ENCODE measurements at regions not wholly inside any gene's neighbourhood (a gene's known extent, or its start where the extent isn't known, plus 50 kb on each side); places are given as distances from the start of the nearest gene placed in this dataset.
"Not testable (repeated sequence)": the region's sequence is repeated elsewhere in the genome, so short reads cannot be mapped to it uniquely, and the experiment has no call there.

GRCh38 chr3:197430934-197431333, 124.8 kb downstream of the BDH1 start:
- peak; percentile 43 for DNase-seq (ENCODE audit: low spot score)

GRCh38 chr3:197430502-197430901, 125.3 kb downstream of the BDH1 start:
- DNase-seq (ENCODE audit: low spot score), result no peak

GRCh38 chr3:197428952-197429351, 126.8 kb downstream of the BDH1 start:
- DNase-seq (ENCODE audit: low spot score), result no peak

GRCh38 chr3:197428117-197428801, 127.5 kb downstream of the BDH1 start:
- no peak for DNase-seq (ENCODE audit: low spot score)

- DNase-seq (ENCODE audit: low spot score), result no peak
These were observed 128.6 kb upstream of the DLG1 start for GRCh38 chr3:197427021-197427420.

GRCh38 chr3:197426121-197426566, 127.7 kb upstream of the DLG1 start:
- DNase-seq (ENCODE audit: low spot score), result no peak

- no peak for DNase-seq (ENCODE audit: low spot score)
These were observed 127.2 kb upstream of the DLG1 start for GRCh38 chr3:197425485-197426120.

GRCh38 chr3:197424674-197425484, 126.5 kb upstream of the DLG1 start:
- DNase-seq (ENCODE audit: low spot score), result no peak

GRCh38 chr3:197424266-197424665, 125.9 kb upstream of the DLG1 start:
- no peak for DNase-seq (ENCODE audit: low spot score)

- DNase-seq (ENCODE audit: low spot score), result no peak
These were observed 125.0 kb upstream of the DLG1 start for GRCh38 chr3:197423376-197423775.

GRCh38 chr3:197422506-197422905, 124.1 kb upstream of the DLG1 start:
- DNase-seq (ENCODE audit: low spot score), result no peak

- no peak for DNase-seq (ENCODE audit: low spot score)
These were observed 122.6 kb upstream of the DLG1 start for GRCh38 chr3:197421021-197421420.

- DNase-seq (ENCODE audit: low spot score), result no peak
These were observed 122.2 kb upstream of the DLG1 start for GRCh38 chr3:197420566-197420965.

- no peak for DNase-seq (ENCODE audit: low spot score)
These were observed 121.7 kb upstream of the DLG1 start for GRCh38 chr3:197420115-197420514.

- no peak for DNase-seq (ENCODE audit: low spot score)
These were observed 121.3 kb upstream of the DLG1 start for GRCh38 chr3:197419696-197420095.

GRCh38 chr3:197417911-197418618, 119.7 kb upstream of the DLG1 start:
- DNase-seq (ENCODE audit: low spot score), result no peak

GRCh38 chr3:197417441-197417840, 119.0 kb upstream of the DLG1 start:
- no peak for DNase-seq (ENCODE audit: low spot score)

GRCh38 chr3:197411899-197412298, 113.5 kb upstream of the DLG1 start:
- not testable (repeated sequence) for DNase-seq (ENCODE audit: low spot score)

GRCh38 chr3:197410170-197410569, 111.8 kb upstream of the DLG1 start:
- DNase-seq (ENCODE audit: low spot score), result not testable (repeated sequence)

- no peak for DNase-seq (ENCODE audit: low spot score)
These were observed 110.0 kb upstream of the DLG1 start for GRCh38 chr3:197408177-197408957.

- DNase-seq (ENCODE audit: low spot score), result no peak
These were observed 109.1 kb upstream of the DLG1 start for GRCh38 chr3:197407526-197407925.

GRCh38 chr3:197407053-197407452, 108.6 kb upstream of the DLG1 start:
- DNase-seq (ENCODE audit: low spot score), result no peak

All from hepatic stellate cell (primary cell).